ENCODE measurements at regions not wholly inside any gene's neighbourhood (a gene's known extent, or its start where the extent isn't known, plus 50 kb on each side); places are given as distances from the start of the nearest gene placed in this dataset.

- peaks cover 9% of the 10 kb centered on the region; the same call in 1 of the 2 replicates for H3K9me3 ChIP-seq
- no TSS peak for BruUV-seq (replicated peaks)
Observed at GRCh38 chr10:121323443-121323842, 274.8 kb downstream of the FGFR2 start.

GRCh38 chr10:121324678-121325213 lies 273.5 kb downstream of the FGFR2 start:
- H3K27me3 Mint-ChIP-seq (ENCODE audit: insufficient read depth, unreplicated experiment): no peaks in the 10 kb centered on the region
- no peak overlapping the region for H3K4me3 Mint-ChIP-seq (ENCODE audit: unreplicated experiment)
- intact Hi-C loops (cut with micrococcal nuclease; ENCODE audit: unreplicated experiment): loop anchor here (5.0 to 10.0 kb wide), 2 partner anchors 113 to 270 kb away; partner anchors contain the start of gene FGFR2
- Histone ChIP-seq H3K36me3 (ENCODE audit: control insufficient read depth, insufficient read depth, low read length) (no peaks in the 10 kb centered on the region), H3K27me3 (replicated peaks; ENCODE audit: control insufficient read depth, insufficient read depth, low read length) (no peaks in the 10 kb centered on the region), H3K9me3 (no peaks in the 10 kb centered on the region; the same call in 1 of the 2 replicates), H3K4me3 (ENCODE audit: low read depth, low read length) (no peak overlapping the region), H3K4me1 (peaks cover 27% of the 10 kb centered on the region)
- peak overlapping the region; percentile 91 for H3K27ac Mint-ChIP-seq (ENCODE audit: unreplicated experiment)
- CTCF ChIA-PET: interaction anchor here (0.6 to 0.7 kb wide), 2 partner anchors 104 to 448 kb away, joined by 3 read pairs; no protein-coding TSS in a partner anchor
- H3K36me3 Mint-ChIP-seq (ENCODE audit: insufficient read depth, unreplicated experiment): peaks cover 4% of the 10 kb centered on the region
- DNase-seq: peak; percentile 45 to 58
- no TSS peak for BruUV-seq (replicated peaks)
- POLR2A ChIA-PET: no interaction called here
- peaks cover 31% of the 10 kb centered on the region for H3K4me1 Mint-ChIP-seq (ENCODE audit: low read depth, unreplicated experiment)
- TF ChIP-seq CTCF (IDR thresholded peaks at IDR 0.05; ENCODE audit: insufficient read depth in 1 of 2, low read depth in 1 of 2, low read length in 1 of 2, severe bottlenecking in 1 of 2, unreplicated experiment in 1 of 2): no peak
- peaks cover 2% of the 10 kb centered on the region for H3K9me3 Mint-ChIP-seq (ENCODE audit: unreplicated experiment)

More at GRCh38 chr10:121323443-121323842, 274.8 kb downstream of the FGFR2 start:
- Mint-ChIP-seq H3K4me1 (ENCODE audit: low read depth, unreplicated experiment) (peaks cover 31% of the 10 kb centered on the region), H3K9me3 (ENCODE audit: unreplicated experiment) (peaks cover 11% of the 10 kb centered on the region), H3K27me3 (ENCODE audit: insufficient read depth, unreplicated experiment) (no peaks in the 10 kb centered on the region), H3K27ac (ENCODE audit: unreplicated experiment) (no peak overlapping the region), H3K4me3 (ENCODE audit: unreplicated experiment) (no peak overlapping the region), H3K36me3 (ENCODE audit: insufficient read depth, unreplicated experiment) (peaks cover 4% of the 10 kb centered on the region)
- CTCF ChIA-PET: no interaction called here
- no peak for TF ChIP-seq CTCF (IDR thresholded peaks at IDR 0.05; ENCODE audit: insufficient read depth in 1 of 2, low read depth in 1 of 2, low read length in 1 of 2, severe bottlenecking in 1 of 2, unreplicated experiment in 1 of 2)
- intact Hi-C loops (cut with micrococcal nuclease; ENCODE audit: unreplicated experiment): loop anchor here (10.0 kb wide), 1 partner anchor 271 kb away; the partner anchor contains the start of gene FGFR2
- POLR2A ChIA-PET: no interaction called here
- no peak for DNase-seq
- Histone ChIP-seq H3K4me1 (peaks cover 27% of the 10 kb centered on the region), H3K36me3 (ENCODE audit: control insufficient read depth, insufficient read depth, low read length) (no peaks in the 10 kb centered on the region), H3K27me3 (replicated peaks; ENCODE audit: control insufficient read depth, insufficient read depth, low read length) (no peaks in the 10 kb centered on the region), H3K4me3 (ENCODE audit: low read depth, low read length) (no peak overlapping the region)

DNA sequence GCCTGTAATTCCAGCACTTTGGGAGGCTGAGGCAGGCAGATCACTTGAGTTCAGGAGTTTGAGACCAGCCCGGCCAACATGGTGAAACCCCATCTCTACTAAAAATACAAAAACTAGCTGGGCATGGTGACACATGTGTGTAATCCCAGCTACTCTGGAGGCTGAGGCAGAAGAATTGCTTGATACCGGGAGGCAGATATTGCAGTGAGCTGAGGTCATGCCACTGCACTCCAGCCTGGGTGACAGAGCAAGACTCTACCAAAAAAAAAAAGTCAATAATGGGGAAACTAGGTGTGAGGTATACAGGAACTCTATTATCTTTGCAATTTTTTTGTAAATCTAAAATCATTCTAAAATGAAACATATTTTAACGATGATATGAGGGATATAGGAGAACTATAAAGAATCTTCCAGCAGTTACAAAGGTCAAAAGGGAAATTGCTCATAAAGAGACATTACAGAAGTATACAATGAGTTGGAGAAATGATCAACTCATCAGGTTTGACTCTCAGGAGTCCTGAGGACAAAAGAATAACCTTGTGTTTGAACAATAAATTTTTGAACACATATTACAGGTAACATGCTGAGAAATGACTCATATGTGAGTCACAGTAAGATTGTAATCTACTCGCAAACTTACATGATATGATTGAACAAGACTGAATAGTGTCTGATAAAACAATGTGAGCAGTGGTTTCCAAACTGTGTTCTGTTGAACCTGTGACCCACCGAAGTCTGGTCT lies 272.6 kb downstream of the FGFR2 start:
- no peaks in the 10 kb centered on the region for H3K27me3 ChIP-seq (replicated peaks; ENCODE audit: control insufficient read depth, insufficient read depth, low read length)
- CTCF ChIA-PET: interaction anchor here (0.7 kb wide), 1 partner anchor 447 kb away, joined by 3 read pairs; no protein-coding TSS in a partner anchor
- no peak overlapping the region for H3K4me3 Mint-ChIP-seq (ENCODE audit: unreplicated experiment)

More for the DNA sequence above, 272.6 kb downstream of the FGFR2 start:
- BruUV-seq (replicated peaks): no TSS peak
- H3K36me3 Mint-ChIP-seq (ENCODE audit: insufficient read depth, unreplicated experiment): peaks cover 4% of the 10 kb centered on the region
- peak overlapping the region; percentile 91 for H3K27ac Mint-ChIP-seq (ENCODE audit: unreplicated experiment)
- DNase-seq: no peak
- no peak overlapping the region for H3K4me3 ChIP-seq (ENCODE audit: low read depth, low read length)
- H3K4me1 ChIP-seq: peaks cover 25% of the 10 kb centered on the region
- H3K9me3 Mint-ChIP-seq (ENCODE audit: unreplicated experiment): no peaks in the 10 kb centered on the region
- intact Hi-C loops (cut with micrococcal nuclease; ENCODE audit: unreplicated experiment): loop anchor here (5.0 to 10.0 kb wide), 2 partner anchors 112 to 269 kb away; partner anchors contain the start of gene FGFR2
- H3K4me1 Mint-ChIP-seq (ENCODE audit: low read depth, unreplicated experiment): peaks cover 31% of the 10 kb centered on the region
- POLR2A ChIA-PET: no interaction called here
- no peak for TF ChIP-seq CTCF (IDR thresholded peaks at IDR 0.05; ENCODE audit: insufficient read depth in 1 of 2, low read depth in 1 of 2, low read length in 1 of 2, severe bottlenecking in 1 of 2, unreplicated experiment in 1 of 2)
- H3K9me3 ChIP-seq: no peaks in the 10 kb centered on the region; the same call in 1 of the 2 replicates
- H3K27me3 Mint-ChIP-seq (ENCODE audit: insufficient read depth, unreplicated experiment): no peaks in the 10 kb centered on the region
- H3K36me3 ChIP-seq (ENCODE audit: control insufficient read depth, insufficient read depth, low read length): no peaks in the 10 kb centered on the region
